A549 (cell line): ENCODE measurements at regions not wholly inside any gene's neighbourhood (a gene's known extent, or its start where the extent isn't known, plus 50 kb on each side); places are given as distances from the start of the nearest gene placed in this dataset.

Experiments used
- ATAC-seq, 2 experiments: fragments of 200-7000 bp in 1 of 2; fragments of >200 bp in 1 of 2; cut with Nextera tagmentation in 1 of 2; cut with Tn5 transposase in 1 of 2; 3 replicates each; pipeline versions ENCODE4 v1.8.0 to v1.9.1; 2018 to 2020; ENCODE audit warnings: mild to moderate bottlenecking in 1 of 2, moderate library complexity in 1 of 2
- CTCF ChIA-PET: fragments of 300-600 bp; sonication (Branson Sonifier 250); formaldehyde crosslinking; extraction: SDS; loops from one replicate; lab custom pipeline; 2021; ENCODE audit warnings: antibody characterized with exemption, inconsistent platforms; lab: Yijun Ruan, JAX
- POLR2A ChIA-PET: fragments of 350-600 bp; formaldehyde crosslinking; extraction: SDS; loops from one replicate; lab custom pipeline; 2021; ENCODE audit warnings: antibody characterized with exemption, inconsistent platforms; lab: Yijun Ruan, JAX
- DNase-seq, 2 experiments: peaks; one replicate each; pipeline versions ENCODE4 v3.0.0 to v3.0.0-alpha.2; 2011 to 2016; ENCODE audit warnings: low read depth in 1 of 2, low spot score in 1 of 2
- FAIRE-seq: peaks from 2 replicates; lab custom pipeline; 2011; peaks lifted over from hg19 to GRCh38; lab: Jason Lieb, UNC
- H3K27ac ChIP-seq, 2 experiments: fragments of >200 bp; sonication (Bioruptor Twin); formaldehyde crosslinking; 3 replicates each; pipeline ENCODE4 v1.5.1; 2016 to 2017
- H3K4me1 ChIP-seq: fragments of >200 bp; sonication (Bioruptor Twin); formaldehyde crosslinking; 3 replicates; pipeline ENCODE4 v1.6.1; 2016
- H3K4me2 ChIP-seq: fragments of >200 bp; sonication (Bioruptor Twin); formaldehyde crosslinking; 3 replicates; pipeline ENCODE4 v1.6.1; 2016
- H3K4me3 ChIP-seq: fragments of >200 bp; sonication (Bioruptor Twin); formaldehyde crosslinking; 3 replicates; pipeline ENCODE4 v1.5.1; 2016
- H3K9me3 ChIP-seq: fragments of >200 bp; sonication (Bioruptor Twin); formaldehyde crosslinking; 3 replicates; pipeline ENCODE4 v1.6.1; 2016
- CBX2 ChIP-seq: fragments of 200-600 bp; sonication (generic); IDR thresholded peaks from 2 replicates; pipeline ENCODE4 v1.6.1; 2016; ENCODE audit warnings: low read depth, mild to moderate bottlenecking, borderline replicate concordance
- CEBPB ChIP-seq, 2 experiments: fragments of >200 bp in 1 of 2; sonication (Bioruptor Twin) in 1 of 2; formaldehyde crosslinking in 1 of 2; IDR thresholded peaks; 2 replicates each; pipeline ENCODE4 v1.6.1; 2012 to 2016
- CHD2 ChIP-seq: fragments of 150-350 bp; IDR thresholded peaks from 2 replicates; pipeline ENCODE4 v1.6.1; 2014; ENCODE audit warnings: low read length; ENCODE audit not compliant: partially characterized antibody
- CHD4 ChIP-seq: fragments of 200-600 bp; sonication (generic); IDR thresholded peaks from 2 replicates; pipeline ENCODE4 v1.6.1; 2016; ENCODE audit warnings: antibody characterized with exemption, mild to moderate bottlenecking, borderline replicate concordance
- EHMT2 ChIP-seq: fragments of 200-600 bp; sonication (generic); IDR thresholded peaks from 2 replicates; pipeline ENCODE4 v1.6.1; 2016; ENCODE audit warnings: antibody characterized with exemption, low read depth, mild to moderate bottlenecking, moderate library complexity
- EP300 ChIP-seq, 2 experiments: fragments of >200 bp; sonication (Bioruptor Twin); formaldehyde crosslinking; IDR thresholded peaks; 2 replicates in 1 of 2; 3 replicates in 1 of 2; pipeline ENCODE4 v1.6.1; 2016 to 2017
- FOSL2 ChIP-seq, 2 experiments: fragments of 450-650 bp in 1 of 2; fragments of >200 bp in 1 of 2; sonication (Bioruptor Twin) in 1 of 2; formaldehyde crosslinking; IDR thresholded peaks; 2 replicates each; pipeline versions ENCODE4 v1.5.0 to v1.6.1; 2016 to 2020; ENCODE audit warnings: mild to moderate bottlenecking in 1 of 2, moderate library complexity in 1 of 2
- HOXB13 ChIP-seq: fragments of 250-450 bp; sonication (Bioruptor Pico); IDR thresholded peaks from 2 replicates; pipeline ENCODE4 v1.5.0; 2020; ENCODE audit warnings: low read depth, mild to moderate bottlenecking, moderate library complexity
- JUN ChIP-seq, 2 experiments: fragments of >200 bp; sonication (Bioruptor Twin); formaldehyde crosslinking; IDR thresholded peaks; 2 replicates in 1 of 2; 3 replicates in 1 of 2; pipeline ENCODE4 v1.6.1; 2016 to 2017
- JUNB ChIP-seq: fragments of >200 bp; sonication (Bioruptor Twin); formaldehyde crosslinking; IDR thresholded peaks from 2 replicates; pipeline ENCODE4 v1.6.1; 2016
- KDM5A ChIP-seq: fragments of 200-600 bp; sonication (generic); IDR thresholded peaks from 2 replicates; pipeline ENCODE4 v1.6.1; 2016; ENCODE audit warnings: antibody characterized with exemption, mild to moderate bottlenecking
- MAZ ChIP-seq: fragments of 150-350 bp; IDR thresholded peaks from 2 replicates; pipeline ENCODE4 v1.6.1; 2014; ENCODE audit warnings: antibody characterized with exemption, low read depth, low read length, borderline replicate concordance
- NR3C1 ChIP-seq: fragments of >200 bp; sonication (Bioruptor Twin); formaldehyde crosslinking; IDR thresholded peaks from 3 replicates; pipeline ENCODE4 v1.6.1; 2017
- PHF8 ChIP-seq: fragments of 200-600 bp; sonication (generic); IDR thresholded peaks from 2 replicates; pipeline ENCODE4 v1.6.1; 2016; ENCODE audit warnings: low read depth, mild to moderate bottlenecking, antibody characterized with exemption, moderate library complexity, borderline replicate concordance
- RAD21 ChIP-seq, 2 experiments: fragments of >200 bp in 1 of 2; sonication (Bioruptor Twin) in 1 of 2; formaldehyde crosslinking in 1 of 2; IDR thresholded peaks in 1 of 2; conservative IDR thresholded peaks in 1 of 2; 2 replicates in 1 of 2; 3 replicates in 1 of 2; pipeline ENCODE4 v1.6.1; 2012 to 2018; ENCODE audit warnings: inconsistent platforms in 1 of 2
- ZC3H11A ChIP-seq: fragments of 450-650 bp; IDR thresholded peaks from 2 replicates; pipeline ENCODE4 v1.6.1; 2014; ENCODE audit warnings: antibody characterized with exemption, mild to moderate bottlenecking
- WGBS: methylation state at CpG from one replicate; pipeline ENCODE4 v1.1.6; 2017; ENCODE audit errors: missing lambda C conversion rate; 5-methylcytosine and 5-hydroxymethylcytosine counted together
- TF ChIP-seq, protein P1 (sequence below): fragments of >200 bp; sonication (Bioruptor Twin); formaldehyde crosslinking; IDR thresholded peaks from 3 replicates; pipeline ENCODE4 v1.5.1; 2016
- TF ChIP-seq, protein P2 (sequence below): IDR thresholded peaks from 2 replicates; pipeline ENCODE4 v1.6.1; 2012; ENCODE audit warnings: low read depth, borderline replicate concordance
- TF ChIP-seq, protein P3 (sequence below): IDR thresholded peaks from 2 replicates; pipeline ENCODE4 v1.6.1; 2012
- TF ChIP-seq, protein P4 (sequence below): fragments of 250-450 bp; sonication (Bioruptor Pico); IDR thresholded peaks from 2 replicates; pipeline ENCODE4 v1.5.0; 2021; ENCODE audit warnings: mild to moderate bottlenecking, moderate library complexity, borderline replicate concordance
- TF ChIP-seq, protein P5 (sequence below): fragments of 200-600 bp; sonication (generic); IDR thresholded peaks from 2 replicates; pipeline ENCODE4 v1.6.1; 2016; ENCODE audit warnings: antibody characterized with exemption, mild to moderate bottlenecking, moderate library complexity

DNA sequence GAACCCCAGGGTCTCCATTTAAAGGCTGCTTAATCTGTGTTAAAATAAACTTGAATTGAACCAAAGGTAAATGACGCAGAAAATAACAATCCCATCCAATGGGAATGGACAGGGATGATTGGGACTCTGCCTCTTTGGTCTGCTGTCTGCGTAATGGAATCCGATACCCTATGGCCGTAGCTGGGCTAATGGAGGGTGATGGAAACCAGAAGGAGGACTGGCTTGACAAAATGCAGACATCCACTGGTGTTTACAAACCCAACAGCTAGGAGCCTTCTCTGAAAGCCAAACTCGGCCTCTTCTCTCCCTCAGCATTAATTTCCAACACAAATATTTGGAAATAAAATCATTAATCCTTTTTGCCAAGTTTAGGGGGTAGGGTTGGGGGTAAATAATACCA lies 162.2 kb upstream of the CHST15 start:
- Histone ChIP-seq H3K4me1 (no peaks in the 10 kb centered on the region), H3K27ac (no peak overlapping the region), H3K4me3 (no peak overlapping the region), H3K4me2 (no peak overlapping the region), H3K9me3 (0 out of 3 replicates have a peak, but pooled peaks cover 3% of the 10 kb centered on the region)
- CTCF ChIA-PET = interaction anchor here (1.1 to 1.8 kb wide), 2 partner anchors 260 to 624 kb away, joined by 3 to 6 read pairs; no protein-coding TSS in a partner anchor
- TF ChIP-seq MAZ = no peak
- TF ChIP-seq, protein P1, sequence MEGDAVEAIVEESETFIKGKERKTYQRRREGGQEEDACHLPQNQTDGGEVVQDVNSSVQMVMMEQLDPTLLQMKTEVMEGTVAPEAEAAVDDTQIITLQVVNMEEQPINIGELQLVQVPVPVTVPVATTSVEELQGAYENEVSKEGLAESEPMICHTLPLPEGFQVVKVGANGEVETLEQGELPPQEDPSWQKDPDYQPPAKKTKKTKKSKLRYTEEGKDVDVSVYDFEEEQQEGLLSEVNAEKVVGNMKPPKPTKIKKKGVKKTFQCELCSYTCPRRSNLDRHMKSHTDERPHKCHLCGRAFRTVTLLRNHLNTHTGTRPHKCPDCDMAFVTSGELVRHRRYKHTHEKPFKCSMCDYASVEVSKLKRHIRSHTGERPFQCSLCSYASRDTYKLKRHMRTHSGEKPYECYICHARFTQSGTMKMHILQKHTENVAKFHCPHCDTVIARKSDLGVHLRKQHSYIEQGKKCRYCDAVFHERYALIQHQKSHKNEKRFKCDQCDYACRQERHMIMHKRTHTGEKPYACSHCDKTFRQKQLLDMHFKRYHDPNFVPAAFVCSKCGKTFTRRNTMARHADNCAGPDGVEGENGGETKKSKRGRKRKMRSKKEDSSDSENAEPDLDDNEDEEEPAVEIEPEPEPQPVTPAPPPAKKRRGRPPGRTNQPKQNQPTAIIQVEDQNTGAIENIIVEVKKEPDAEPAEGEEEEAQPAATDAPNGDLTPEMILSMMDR = no peak
- TF ChIP-seq NR3C1 = no peak
- no peak for TF ChIP-seq CEBPB (IDR thresholded peaks at IDR 0.05)
- TF ChIP-seq FOSL2 (IDR thresholded peaks at IDR 0.05) = no peak
- TF ChIP-seq FOSL2 (CRISPR knock-in tag; IDR thresholded peaks at IDR 0.05) = no peak
- no peak for TF ChIP-seq JUNB
- no peak for TF ChIP-seq EHMT2
- no peak for TF ChIP-seq JUN (IDR thresholded peaks at IDR 0.05)
- TF ChIP-seq KDM5A = no peak
- TF ChIP-seq, protein P2, sequence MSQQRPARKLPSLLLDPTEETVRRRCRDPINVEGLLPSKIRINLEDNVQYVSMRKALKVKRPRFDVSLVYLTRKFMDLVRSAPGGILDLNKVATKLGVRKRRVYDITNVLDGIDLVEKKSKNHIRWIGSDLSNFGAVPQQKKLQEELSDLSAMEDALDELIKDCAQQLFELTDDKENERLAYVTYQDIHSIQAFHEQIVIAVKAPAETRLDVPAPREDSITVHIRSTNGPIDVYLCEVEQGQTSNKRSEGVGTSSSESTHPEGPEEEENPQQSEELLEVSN = no peak
- no peak for TF ChIP-seq CHD4
- TF ChIP-seq PHF8 = no peak
- POLR2A ChIA-PET = no interaction called here
- ATAC-seq (no peak), FAIRE-seq (no peak), DNase-seq (no peak)
- 51% methylated on average over 5 of the region's 5 CpGs for WGBS

DNA sequence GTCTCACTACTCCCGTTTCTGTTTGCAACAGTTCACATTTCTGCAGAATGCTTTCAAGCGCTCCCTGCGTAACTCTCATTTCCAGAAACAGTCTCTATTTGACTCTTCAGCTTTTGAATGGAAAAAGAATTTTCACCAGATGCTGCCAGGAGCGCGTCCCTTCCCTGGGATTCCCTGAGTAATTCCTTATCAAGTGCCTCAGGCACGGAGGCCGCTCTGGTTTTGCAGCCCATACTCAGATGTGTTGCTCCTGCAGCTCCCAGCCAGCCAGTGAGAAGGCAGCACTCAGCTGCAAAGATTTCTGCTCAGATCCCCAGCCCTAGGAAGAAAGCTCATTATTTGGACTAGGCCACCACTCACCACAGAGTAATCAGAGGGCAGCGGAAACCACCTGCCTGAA lies 161.1 kb upstream of the CHST15 start:
- DNase-seq = no peak
- POLR2A ChIA-PET = no interaction called here
- WGBS = 72% methylated on average over 8 of the region's 8 CpGs
- Histone ChIP-seq H3K4me1 (no peaks in the 10 kb centered on the region), H3K4me3 (no peak overlapping the region), H3K9me3 (no peaks in the 10 kb centered on the region), H3K27ac (no peak overlapping the region), H3K4me2 (no peak overlapping the region)
- no peak for TF ChIP-seq CHD2
- TF ChIP-seq EP300 (IDR thresholded peaks at IDR 0.05) = no peak
- no peak for TF ChIP-seq CBX2
- TF ChIP-seq, protein P3, sequence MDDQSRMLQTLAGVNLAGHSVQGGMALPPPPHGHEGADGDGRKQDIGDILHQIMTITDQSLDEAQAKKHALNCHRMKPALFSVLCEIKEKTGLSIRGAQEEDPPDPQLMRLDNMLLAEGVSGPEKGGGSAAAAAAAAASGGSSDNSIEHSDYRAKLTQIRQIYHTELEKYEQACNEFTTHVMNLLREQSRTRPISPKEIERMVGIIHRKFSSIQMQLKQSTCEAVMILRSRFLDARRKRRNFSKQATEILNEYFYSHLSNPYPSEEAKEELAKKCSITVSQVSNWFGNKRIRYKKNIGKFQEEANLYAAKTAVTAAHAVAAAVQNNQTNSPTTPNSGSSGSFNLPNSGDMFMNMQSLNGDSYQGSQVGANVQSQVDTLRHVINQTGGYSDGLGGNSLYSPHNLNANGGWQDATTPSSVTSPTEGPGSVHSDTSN = no peak
- TF ChIP-seq, protein P4, sequence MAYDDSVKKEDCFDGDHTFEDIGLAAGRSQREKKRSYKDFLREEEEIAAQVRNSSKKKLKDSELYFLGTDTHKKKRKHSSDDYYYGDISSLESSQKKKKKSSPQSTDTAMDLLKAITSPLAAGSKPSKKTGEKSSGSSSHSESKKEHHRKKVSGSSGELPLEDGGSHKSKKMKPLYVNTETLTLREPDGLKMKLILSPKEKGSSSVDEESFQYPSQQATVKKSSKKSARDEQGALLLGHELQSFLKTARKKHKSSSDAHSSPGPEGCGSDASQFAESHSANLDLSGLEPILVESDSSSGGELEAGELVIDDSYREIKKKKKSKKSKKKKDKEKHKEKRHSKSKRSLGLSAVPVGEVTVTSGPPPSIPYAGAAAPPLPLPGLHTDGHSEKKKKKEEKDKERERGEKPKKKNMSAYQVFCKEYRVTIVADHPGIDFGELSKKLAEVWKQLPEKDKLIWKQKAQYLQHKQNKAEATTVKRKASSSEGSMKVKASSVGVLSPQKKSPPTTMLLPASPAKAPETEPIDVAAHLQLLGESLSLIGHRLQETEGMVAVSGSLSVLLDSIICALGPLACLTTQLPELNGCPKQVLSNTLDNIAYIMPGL (CRISPR knock-in tag) = no peak
- no peak for TF ChIP-seq CEBPB (IDR thresholded peaks at IDR 0.05)
- TF ChIP-seq JUN (IDR thresholded peaks at IDR 0.05) = no peak
- TF ChIP-seq FOSL2 (IDR thresholded peaks at IDR 0.05) = no peak
- no peak for TF ChIP-seq FOSL2 (CRISPR knock-in tag; IDR thresholded peaks at IDR 0.05)
- no peak for ATAC-seq
- CTCF ChIA-PET = interaction anchor here (1.1 to 1.8 kb wide), 2 partner anchors 259 to 623 kb away, joined by 3 to 6 read pairs; no protein-coding TSS in a partner anchor
- no peak for FAIRE-seq

DNA sequence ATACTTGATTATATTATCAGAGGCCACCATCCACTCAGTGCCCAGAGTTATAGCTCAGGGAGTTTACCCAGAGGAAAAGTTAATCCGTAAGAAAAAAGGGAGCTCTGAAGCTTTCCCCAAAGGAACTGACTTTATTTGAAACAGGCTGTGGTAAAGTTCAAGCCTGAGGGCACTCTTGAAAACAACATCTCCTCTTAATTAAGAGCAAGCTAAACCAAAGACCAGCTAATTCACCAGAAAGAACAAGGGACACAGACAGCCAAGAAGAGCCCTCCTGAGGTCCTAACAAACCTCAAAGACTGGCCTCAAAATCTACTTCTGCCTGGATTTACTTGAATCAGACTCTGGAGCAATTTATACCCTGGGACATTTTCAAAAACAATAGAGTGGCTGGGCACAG lies 159.6 kb upstream of the CHST15 start:
- no peaks in the 10 kb centered on the region for H3K9me3 ChIP-seq
- no peak for ATAC-seq
- TF ChIP-seq EP300 (IDR thresholded peaks at IDR 0.05) (no peak), ZC3H11A (no peak), HOXB13 (CRISPR knock-in tag) (no peak), RAD21 (conservative IDR thresholded peaks at IDR 0.05 in 1 of 2, IDR thresholded peaks at IDR 0.05 in 1 of 2) (no peak)
- TF ChIP-seq, protein P5, sequence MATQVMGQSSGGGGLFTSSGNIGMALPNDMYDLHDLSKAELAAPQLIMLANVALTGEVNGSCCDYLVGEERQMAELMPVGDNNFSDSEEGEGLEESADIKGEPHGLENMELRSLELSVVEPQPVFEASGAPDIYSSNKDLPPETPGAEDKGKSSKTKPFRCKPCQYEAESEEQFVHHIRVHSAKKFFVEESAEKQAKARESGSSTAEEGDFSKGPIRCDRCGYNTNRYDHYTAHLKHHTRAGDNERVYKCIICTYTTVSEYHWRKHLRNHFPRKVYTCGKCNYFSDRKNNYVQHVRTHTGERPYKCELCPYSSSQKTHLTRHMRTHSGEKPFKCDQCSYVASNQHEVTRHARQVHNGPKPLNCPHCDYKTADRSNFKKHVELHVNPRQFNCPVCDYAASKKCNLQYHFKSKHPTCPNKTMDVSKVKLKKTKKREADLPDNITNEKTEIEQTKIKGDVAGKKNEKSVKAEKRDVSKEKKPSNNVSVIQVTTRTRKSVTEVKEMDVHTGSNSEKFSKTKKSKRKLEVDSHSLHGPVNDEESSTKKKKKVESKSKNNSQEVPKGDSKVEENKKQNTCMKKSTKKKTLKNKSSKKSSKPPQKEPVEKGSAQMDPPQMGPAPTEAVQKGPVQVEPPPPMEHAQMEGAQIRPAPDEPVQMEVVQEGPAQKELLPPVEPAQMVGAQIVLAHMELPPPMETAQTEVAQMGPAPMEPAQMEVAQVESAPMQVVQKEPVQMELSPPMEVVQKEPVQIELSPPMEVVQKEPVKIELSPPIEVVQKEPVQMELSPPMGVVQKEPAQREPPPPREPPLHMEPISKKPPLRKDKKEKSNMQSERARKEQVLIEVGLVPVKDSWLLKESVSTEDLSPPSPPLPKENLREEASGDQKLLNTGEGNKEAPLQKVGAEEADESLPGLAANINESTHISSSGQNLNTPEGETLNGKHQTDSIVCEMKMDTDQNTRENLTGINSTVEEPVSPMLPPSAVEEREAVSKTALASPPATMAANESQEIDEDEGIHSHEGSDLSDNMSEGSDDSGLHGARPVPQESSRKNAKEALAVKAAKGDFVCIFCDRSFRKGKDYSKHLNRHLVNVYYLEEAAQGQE = no peak
- TF ChIP-seq, protein P1 = no peak
- TF ChIP-seq, all 56 proteins: peak for 0
- ChIA-PET POLR2A (no interaction called here), CTCF (no interaction called here)
- Histone ChIP-seq H3K27ac (no peak overlapping the region), H3K4me3 (no peak overlapping the region), H3K4me1 (no peaks in the 10 kb centered on the region), H3K4me2 (no peak overlapping the region)
- DNase-seq (no peak), FAIRE-seq (no peak)
- WGBS = 92% methylated on average over 1 of the region's 1 CpG
